Right cardiac atrium (tissue), 5 donors: ENCODE measurements at regions not wholly inside any gene's neighbourhood (a gene's known extent, or its start where the extent isn't known, plus 50 kb on each side); places are given as distances from the start of the nearest gene placed in this dataset.
A peak's percentile ranks its signal among the peaks of the same experiment; 100 is the strongest.

Experiments used
- ATAC-seq, 2 donors: fragments of 200-7000 bp; cut with Tn5 transposase; one replicate each; pipeline versions ENCODE4 v1.8.0 to v1.9.1; 2020; ENCODE audit warnings: moderate library complexity in 2 of 2, mild to moderate bottlenecking in 1 of 2
- DNase-seq, 3 donors: peaks; one replicate each; pipeline ENCODE4 v3.0.0-alpha.2; 2020
- H3K27ac ChIP-seq: one replicate; pipeline ENCODE4 v1.5.1; 2013; ENCODE audit warnings: mild to moderate bottlenecking, low read length, control low read depth, moderate library complexity
- H3K27me3 ChIP-seq: one replicate; pipeline ENCODE4 v1.6.1; 2013; ENCODE audit not compliant: control insufficient read depth, insufficient read depth
- H3K4me1 ChIP-seq: one replicate; pipeline ENCODE4 v1.6.1; 2013; ENCODE audit warnings: low read length; ENCODE audit not compliant: control insufficient read depth, insufficient read depth
- H3K4me3 ChIP-seq: one replicate; pipeline ENCODE4 v1.5.1; 2013; ENCODE audit warnings: low read length, control low read depth
- H3K9me3 ChIP-seq: one replicate; pipeline ENCODE4 v1.6.1; 2013; ENCODE audit warnings: low read length; ENCODE audit not compliant: control insufficient read depth
- WGBS: extraction: QIAGEN DNeasy Blood & Tissue Kit; methylation state at CpG from one replicate; pipeline ENCODE4 v1.1.7; 2013; 5-methylcytosine and 5-hydroxymethylcytosine counted together
- intact Hi-C, 4 donors: fragments of 100-400 bp; cut with DNase I; formaldehyde crosslinking; loops; one replicate each; pipeline versions ENCODE4 v1.11.0 to v1.14.0; 2022 to 2023
- donor health status: healthy with polysubstance abuse.
- donor health status: DM: no; HTN: yes; CAD: no.
- donor health status: DM: no; HTN: no; CAD: no.
- donor health status: DM: no; HTN: yes; CAD: no; lungs with severe emphysema.
- donor health status: DM: yes; HTN: yes; CAD: no.

GRCh38 chr4:15231265-15232091, 196.4 kb upstream of the C1QTNF7 start:
- H3K4me3 ChIP-seq: no peak overlapping the region
- no peaks in the 10 kb centered on the region for H3K27me3 ChIP-seq
- ATAC-seq: peak; percentile 87 to 90
- DNase-seq: peak; percentile 77 to 82 (median 81)
- no peaks in the 10 kb centered on the region for H3K9me3 ChIP-seq
- H3K4me1 ChIP-seq: no peaks in the 10 kb centered on the region
- intact Hi-C loops: loop anchor here in 2 of 4 donors (10.0 kb wide), 1 partner anchor 163 kb away; no protein-coding TSS in a partner anchor
- H3K27ac ChIP-seq: no peak overlapping the region
- 49% methylated on average over 8 of the region's 8 CpGs for WGBS

DNA sequence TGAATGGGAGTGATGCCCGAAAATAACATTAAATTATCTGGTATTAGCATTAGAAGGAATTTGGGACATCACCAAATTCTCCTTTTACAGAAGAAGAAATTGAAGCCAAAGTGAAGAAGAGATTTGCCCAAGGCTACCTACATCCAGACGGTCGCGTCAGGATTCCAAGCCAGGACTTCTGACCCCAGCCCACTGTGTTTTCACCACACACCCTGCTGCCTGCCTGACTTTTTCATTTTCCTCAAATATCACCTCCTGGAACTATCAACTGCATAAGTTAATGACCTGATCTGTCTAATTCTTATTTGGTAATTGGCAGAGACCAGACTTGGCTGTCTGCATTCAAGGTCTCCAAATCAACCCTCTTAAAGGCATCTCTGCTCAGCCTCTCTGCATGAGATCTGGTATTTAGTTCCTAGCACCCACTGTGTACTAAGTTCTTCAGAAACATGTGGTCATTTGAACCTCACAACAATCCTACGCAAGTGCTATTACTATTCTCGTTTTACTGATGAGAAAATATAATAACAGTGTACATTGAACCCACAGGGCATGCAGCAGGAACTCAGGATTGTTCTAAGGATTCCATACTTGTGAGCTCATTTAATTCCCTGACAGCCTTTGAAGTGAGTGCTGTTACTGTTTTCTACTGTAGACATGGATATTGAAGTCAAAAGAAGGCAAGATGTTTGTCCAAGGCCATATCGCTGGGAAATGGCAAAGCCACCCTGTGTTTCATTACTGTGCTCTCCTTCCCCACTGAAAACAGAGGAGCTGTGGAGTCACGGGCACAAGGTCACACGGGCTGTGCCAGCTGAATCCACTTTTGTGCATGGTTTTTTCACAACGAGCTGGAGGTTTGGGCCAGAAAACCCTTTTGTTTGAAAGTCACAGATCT, 195.2 kb upstream of the C1QTNF7 start:
- Histone ChIP-seq H3K4me3 (no peak overlapping the region), H3K27me3 (no peaks in the 10 kb centered on the region), H3K4me1 (no peaks in the 10 kb centered on the region), H3K9me3 (no peaks in the 10 kb centered on the region), H3K27ac (no peak overlapping the region)
- ATAC-seq: peak in 1 of 2 donors; percentile 9
- intact Hi-C loops: loop anchor here in 2 of 4 donors (10.0 kb wide), 1 partner anchor 162 kb away; no protein-coding TSS in a partner anchor
- 55% methylated on average over 10 of the region's 10 CpGs for WGBS
- DNase-seq: no peak

DNA sequence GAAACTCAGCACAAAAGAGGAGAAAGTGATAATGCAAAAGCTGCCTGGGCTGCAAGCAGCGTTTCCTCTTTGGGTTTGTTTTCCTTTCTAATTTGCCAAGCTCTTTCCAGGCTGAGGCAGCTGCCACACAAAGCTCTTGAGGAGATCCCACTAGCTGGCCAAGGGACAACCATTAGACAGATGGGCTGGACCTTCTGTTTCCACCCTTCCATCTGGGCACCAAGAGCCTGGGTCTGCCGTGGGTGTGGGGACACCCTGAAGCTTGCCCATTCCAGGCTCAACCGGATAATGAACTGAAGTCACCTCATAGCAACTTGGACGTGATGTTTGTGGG, 194.6 kb upstream of the C1QTNF7 start:
- DNase-seq: peak in 2 of 3 donors; percentile 52 to 61
- H3K27me3 ChIP-seq: no peaks in the 10 kb centered on the region
- no peaks in the 10 kb centered on the region for H3K4me1 ChIP-seq
- ATAC-seq: peak; percentile 19 to 30
- WGBS: 38% methylated on average over 4 of the region's 4 CpGs
- no peak overlapping the region for H3K27ac ChIP-seq
- no peak overlapping the region for H3K4me3 ChIP-seq
- no peaks in the 10 kb centered on the region for H3K9me3 ChIP-seq
- intact Hi-C loops: loop anchor here in 2 of 4 donors (10.0 kb wide), 1 partner anchor 162 kb away; no protein-coding TSS in a partner anchor

DNA sequence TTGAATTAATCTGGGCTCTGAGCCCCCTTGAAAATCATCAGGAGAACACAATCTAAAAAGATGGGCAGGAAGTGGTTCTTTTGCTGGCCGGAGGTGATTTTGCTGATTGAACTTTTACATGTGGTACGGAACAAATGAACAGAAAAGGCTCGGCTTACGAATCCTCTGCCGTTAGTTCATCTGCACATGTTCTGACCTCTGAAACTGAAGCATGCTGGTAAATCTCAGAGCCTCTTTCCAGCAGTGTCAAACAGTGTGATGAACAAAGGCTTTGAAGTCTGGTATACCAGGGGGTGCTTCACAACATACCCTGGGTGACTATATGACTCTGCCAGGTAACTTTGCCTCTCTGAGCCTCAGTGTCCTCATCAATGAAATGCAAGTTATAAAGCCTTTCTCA, 194.2 kb upstream of the C1QTNF7 start:
- ATAC-seq (no peak), DNase-seq (no peak)
- Histone ChIP-seq H3K9me3 (no peaks in the 10 kb centered on the region), H3K27me3 (no peaks in the 10 kb centered on the region), H3K4me1 (no peaks in the 10 kb centered on the region), H3K4me3 (no peak overlapping the region), H3K27ac (no peak overlapping the region)
- intact Hi-C loops: loop anchor here in 2 of 4 donors (10.0 kb wide), 1 partner anchor 161 kb away; no protein-coding TSS in a partner anchor
- WGBS: 41% methylated on average over 5 of the region's 5 CpGs

- DNase-seq (no peak), ATAC-seq (peak in 1 of 2 donors; percentile 31)
- Histone ChIP-seq H3K4me1 (no peaks in the 10 kb centered on the region), H3K4me3 (no peak overlapping the region), H3K27me3 (no peaks in the 10 kb centered on the region), H3K9me3 (no peaks in the 10 kb centered on the region), H3K27ac (no peak overlapping the region)
- intact Hi-C loops: loop anchor here in 2 of 4 donors (10.0 kb wide), 1 partner anchor 161 kb away; no protein-coding TSS in a partner anchor
- 54% methylated on average over 7 of the region's 7 CpGs for WGBS
Measured at GRCh38 chr4:15234116-15234855, 193.5 kb upstream of the C1QTNF7 start.

GRCh38 chr4:15234856-15235126, 193.0 kb upstream of the C1QTNF7 start:
- H3K9me3 ChIP-seq: no peaks in the 10 kb centered on the region
- WGBS: 59% methylated on average over 2 of the region's 2 CpGs
- intact Hi-C loops: loop anchor here (5.0 to 10.0 kb wide), 4 partner anchors 160 to 223 kb away; no protein-coding TSS in a partner anchor
- H3K4me1 ChIP-seq: no peaks in the 10 kb centered on the region
- DNase-seq: no peak
- H3K27ac ChIP-seq: no peak overlapping the region
- no peaks in the 10 kb centered on the region for H3K27me3 ChIP-seq
- no peak overlapping the region for H3K4me3 ChIP-seq
- no peak for ATAC-seq

GRCh38 chr4:15235135-15235534, 192.7 kb upstream of the C1QTNF7 start:
- H3K4me1 ChIP-seq: no peaks in the 10 kb centered on the region
- H3K27me3 ChIP-seq: no peaks in the 10 kb centered on the region
- DNase-seq: no peak
- no peak overlapping the region for H3K27ac ChIP-seq
- no peak for ATAC-seq
- H3K9me3 ChIP-seq: no peaks in the 10 kb centered on the region
- 36% methylated on average over 2 of the region's 2 CpGs for WGBS
- intact Hi-C loops: loop anchor here (5.0 to 10.0 kb wide), 4 partner anchors 160 to 222 kb away; no protein-coding TSS in a partner anchor
- H3K4me3 ChIP-seq: no peak overlapping the region

DNA sequence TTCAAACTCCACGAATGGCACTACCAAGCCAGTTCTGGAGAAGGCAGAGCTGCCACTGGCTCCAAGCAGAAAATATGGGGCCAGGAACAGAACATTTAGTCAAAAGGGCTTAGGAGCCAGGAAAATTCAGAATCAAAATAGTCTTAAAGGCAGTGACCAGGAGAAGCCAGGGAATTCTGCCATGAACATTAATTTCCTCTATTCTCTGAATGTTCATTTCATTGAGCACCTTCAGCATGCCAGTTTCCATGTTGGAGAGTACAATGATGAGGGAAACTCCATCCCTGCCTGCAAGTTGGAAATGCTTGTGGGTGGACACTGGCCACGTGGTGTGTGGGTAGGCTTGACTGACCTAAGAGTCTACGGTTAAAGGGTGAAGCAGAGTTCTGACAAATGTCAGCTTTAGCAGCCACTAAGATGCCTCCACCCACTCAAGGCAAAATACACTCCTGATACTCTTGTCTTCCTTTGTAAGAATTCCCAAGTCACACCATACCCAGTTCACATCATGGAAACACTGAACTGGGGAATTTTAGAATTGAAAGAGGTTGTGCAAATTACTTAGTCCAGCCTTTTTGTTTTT, 190.1 kb upstream of the C1QTNF7 start:
- H3K4me3 ChIP-seq: no peak overlapping the region
- intact Hi-C loops: loop anchor here (2.0 to 10.0 kb wide), 5 partner anchors 157 to 220 kb away; no protein-coding TSS in a partner anchor
- WGBS: 59% methylated on average over 3 of the region's 3 CpGs

DNA sequence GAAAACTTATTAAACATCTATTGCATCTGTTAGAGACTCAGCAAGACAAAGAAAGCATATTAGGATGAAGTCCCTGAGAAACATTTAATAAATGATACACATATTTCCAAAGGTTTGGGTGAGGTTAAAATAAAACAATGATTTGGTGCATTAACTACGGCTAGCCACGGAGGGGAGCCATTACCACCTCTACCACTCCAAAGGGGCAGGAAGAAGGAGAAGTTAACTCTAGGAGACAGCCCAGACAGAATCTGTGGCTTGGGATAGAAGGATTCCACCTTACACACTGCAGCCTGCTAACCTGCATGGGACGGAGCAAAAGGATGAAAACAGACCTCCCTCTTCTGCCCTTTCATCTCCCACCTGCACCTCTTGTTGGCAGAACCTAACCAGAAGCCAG, 189.1 kb upstream of the C1QTNF7 start:
- H3K27me3 ChIP-seq: no peaks in the 10 kb centered on the region
- peak; percentile 67 to 79 for ATAC-seq
- no peaks in the 10 kb centered on the region for H3K9me3 ChIP-seq
- no peak for DNase-seq
- intact Hi-C loops: loop anchor here (2.0 to 10.0 kb wide), 5 partner anchors 156 to 219 kb away; no protein-coding TSS in a partner anchor
- H3K27ac ChIP-seq: no peak overlapping the region
- H3K4me1 ChIP-seq: no peaks in the 10 kb centered on the region
- WGBS: 25% methylated on average over 3 of the region's 3 CpGs
- no peak overlapping the region for H3K4me3 ChIP-seq

More for the DNA sequence above, 190.1 kb upstream of the C1QTNF7 start:
- no peaks in the 10 kb centered on the region for H3K4me1 ChIP-seq
- H3K9me3 ChIP-seq: no peaks in the 10 kb centered on the region
- DNase-seq (no peak), ATAC-seq (no peak)
- H3K27ac ChIP-seq: no peak overlapping the region
- no peaks in the 10 kb centered on the region for H3K27me3 ChIP-seq

DNA sequence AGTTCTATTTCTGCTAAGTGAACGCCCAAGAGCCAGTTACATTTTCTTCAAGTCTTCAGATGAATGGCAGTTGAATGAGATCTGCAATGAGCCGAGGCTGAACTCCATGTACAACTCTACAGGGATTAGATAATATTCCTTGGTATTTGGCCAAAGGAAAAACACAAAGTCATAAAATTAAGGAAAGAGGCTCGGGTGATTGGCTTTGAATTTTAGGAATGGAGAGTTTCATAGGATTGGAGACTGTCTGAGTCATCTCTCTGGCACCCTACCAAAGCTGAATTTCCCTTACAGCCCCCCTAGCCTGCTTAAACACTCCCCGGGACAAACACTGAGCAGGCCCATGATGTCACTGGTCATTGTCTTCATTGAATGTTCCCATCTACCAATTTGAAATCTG, 188.0 kb upstream of the C1QTNF7 start:
- intact Hi-C loops: loop anchor here (2.0 to 10.0 kb wide), 5 partner anchors 155 to 217 kb away; no protein-coding TSS in a partner anchor
- no peak overlapping the region for H3K27ac ChIP-seq

More for the DNA sequence above, 188.0 kb upstream of the C1QTNF7 start:
- Histone ChIP-seq H3K9me3 (no peaks in the 10 kb centered on the region), H3K4me1 (no peaks in the 10 kb centered on the region), H3K27me3 (no peaks in the 10 kb centered on the region), H3K4me3 (no peak overlapping the region)
- ATAC-seq (peak; percentile 71 to 80), DNase-seq (no peak)
- WGBS: 37% methylated on average over 4 of the region's 4 CpGs
